ENCODE measurements at regions not wholly inside any gene's neighbourhood (a gene's known extent, or its start where the extent isn't known, plus 50 kb on each side); places are given as distances from the start of the nearest gene placed in this dataset.
"Not testable (repeated sequence)": the region's sequence is repeated elsewhere in the genome, so short reads cannot be mapped to it uniquely, and the experiment has no call there.

GRCh38 chr9:81741103-81741502 lies 51.8 kb upstream of the TLE1 start:
- DNase-seq = peak; percentile 76

- DNase-seq = no peak
Observed at GRCh38 chr9:81748091-81748490, 58.7 kb upstream of the TLE1 start.

GRCh38 chr9:81753436-81753835 lies 64.1 kb upstream of the TLE1 start:
- DNase-seq = no peak

- no peak for DNase-seq
Observed at GRCh38 chr9:81754245-81754644, 64.9 kb upstream of the TLE1 start.

GRCh38 chr9:81755721-81756120 lies 66.4 kb upstream of the TLE1 start:
- no peak for DNase-seq

GRCh38 chr9:81756561-81756960 lies 67.2 kb upstream of the TLE1 start:
- DNase-seq = no peak

- no peak for DNase-seq
Observed at GRCh38 chr9:81758123-81758797, 68.9 kb upstream of the TLE1 start.

- DNase-seq = peak; percentile 90
Observed at GRCh38 chr9:81759680-81760215, 70.4 kb upstream of the TLE1 start.

GRCh38 chr9:81767921-81768320 lies 78.6 kb upstream of the TLE1 start:
- DNase-seq = no peak

GRCh38 chr9:81771571-81771970 lies 82.2 kb upstream of the TLE1 start:
- DNase-seq = peak; percentile 10

- DNase-seq = no peak
Observed at GRCh38 chr9:81772144-81772543, 82.8 kb upstream of the TLE1 start.

GRCh38 chr9:81776390-81776789 lies 87.0 kb upstream of the TLE1 start:
- DNase-seq = no peak

GRCh38 chr9:81776834-81777233 lies 87.5 kb upstream of the TLE1 start:
- no peak for DNase-seq

GRCh38 chr9:81777482-81777881 lies 88.1 kb upstream of the TLE1 start:
- DNase-seq = no peak

- DNase-seq = no peak
Observed at GRCh38 chr9:81782313-81782995, 93.1 kb upstream of the TLE1 start.

GRCh38 chr9:81787747-81788632 lies 98.6 kb upstream of the TLE1 start:
- DNase-seq = peak; percentile 96

- peak; percentile 69 for DNase-seq
Observed at GRCh38 chr9:81789721-81790120, 100.4 kb upstream of the TLE1 start.

GRCh38 chr9:81790166-81790565 lies 100.8 kb upstream of the TLE1 start:
- no peak for DNase-seq

GRCh38 chr9:81791076-81791475 lies 101.7 kb upstream of the TLE1 start:
- DNase-seq = no peak

- no peak for DNase-seq
Observed at GRCh38 chr9:81798606-81799005, 109.3 kb upstream of the TLE1 start.

GRCh38 chr9:81801190-81801589 lies 111.8 kb upstream of the TLE1 start:
- no peak for DNase-seq

- no peak for DNase-seq
Observed at GRCh38 chr9:81804306-81804705, 115.0 kb upstream of the TLE1 start.

GRCh38 chr9:81811688-81812087 lies 116.5 kb upstream of the SPATA31D4 start:
- DNase-seq = not testable (repeated sequence)
